ENCODE measurements at regions not wholly inside any gene's neighbourhood (a gene's known extent, or its start where the extent isn't known, plus 50 kb on each side); places are given as distances from the start of the nearest gene placed in this dataset.
A peak's percentile ranks its signal among the peaks of the same experiment; 100 is the strongest.

- ATAC-seq: peak; percentile 56
- TF ChIP-seq, protein P1, sequence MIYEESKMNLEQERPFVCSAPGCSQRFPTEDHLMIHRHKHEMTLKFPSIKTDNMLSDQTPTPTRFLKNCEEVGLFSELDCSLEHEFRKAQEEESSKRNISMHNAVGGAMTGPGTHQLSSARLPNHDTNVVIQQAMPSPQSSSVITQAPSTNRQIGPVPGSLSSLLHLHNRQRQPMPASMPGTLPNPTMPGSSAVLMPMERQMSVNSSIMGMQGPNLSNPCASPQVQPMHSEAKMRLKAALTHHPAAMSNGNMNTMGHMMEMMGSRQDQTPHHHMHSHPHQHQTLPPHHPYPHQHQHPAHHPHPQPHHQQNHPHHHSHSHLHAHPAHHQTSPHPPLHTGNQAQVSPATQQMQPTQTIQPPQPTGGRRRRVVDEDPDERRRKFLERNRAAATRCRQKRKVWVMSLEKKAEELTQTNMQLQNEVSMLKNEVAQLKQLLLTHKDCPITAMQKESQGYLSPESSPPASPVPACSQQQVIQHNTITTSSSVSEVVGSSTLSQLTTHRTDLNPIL (CRISPR knock-in tag; IDR thresholded peaks at IDR 0.05; ENCODE audit: low read depth): no peak
- TF ChIP-seq OSR1 (CRISPR knock-in tag; IDR thresholded peaks at IDR 0.05) (no peak), ZFP30 (CRISPR knock-in tag; IDR thresholded peaks at IDR 0.05) (no peak), TOX (CRISPR knock-in tag; IDR thresholded peaks at IDR 0.05; ENCODE audit: borderline replicate concordance) (0 out of 2 replicates have a peak, but pooled peaks have one; percentile 39), TSHZ2 (CRISPR knock-in tag; IDR thresholded peaks at IDR 0.05) (no peak), RARB (CRISPR knock-in tag; IDR thresholded peaks at IDR 0.05) (no peak), SNAI2 (CRISPR knock-in tag; IDR thresholded peaks at IDR 0.05) (no peak), PATZ1 (CRISPR knock-in tag; IDR thresholded peaks at IDR 0.05; ENCODE audit: borderline replicate concordance) (no peak), BACH2 (CRISPR knock-in tag; IDR thresholded peaks at IDR 0.05; ENCODE audit: borderline replicate concordance) (no peak), TCF4 (CRISPR knock-in tag; IDR thresholded peaks at IDR 0.05; ENCODE audit: borderline replicate concordance) (no peak), ISL1 (CRISPR knock-in tag; IDR thresholded peaks at IDR 0.05) (peak; percentile 57)
- TF ChIP-seq, protein P2, sequence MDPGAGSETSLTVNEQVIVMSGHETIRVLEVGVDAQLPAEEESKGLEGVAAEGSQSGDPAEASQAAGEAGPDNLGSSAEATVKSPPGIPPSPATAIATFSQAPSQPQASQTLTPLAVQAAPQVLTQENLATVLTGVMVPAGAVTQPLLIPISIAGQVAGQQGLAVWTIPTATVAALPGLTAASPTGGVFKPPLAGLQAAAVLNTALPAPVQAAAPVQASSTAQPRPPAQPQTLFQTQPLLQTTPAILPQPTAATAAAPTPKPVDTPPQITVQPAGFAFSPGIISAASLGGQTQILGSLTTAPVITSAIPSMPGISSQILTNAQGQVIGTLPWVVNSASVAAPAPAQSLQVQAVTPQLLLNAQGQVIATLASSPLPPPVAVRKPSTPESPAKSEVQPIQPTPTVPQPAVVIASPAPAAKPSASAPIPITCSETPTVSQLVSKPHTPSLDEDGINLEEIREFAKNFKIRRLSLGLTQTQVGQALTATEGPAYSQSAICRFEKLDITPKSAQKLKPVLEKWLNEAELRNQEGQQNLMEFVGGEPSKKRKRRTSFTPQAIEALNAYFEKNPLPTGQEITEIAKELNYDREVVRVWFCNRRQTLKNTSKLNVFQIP (CRISPR knock-in tag; IDR thresholded peaks at IDR 0.05; ENCODE audit: borderline replicate concordance, low read depth): no peak
- TF ChIP-seq, protein P3, sequence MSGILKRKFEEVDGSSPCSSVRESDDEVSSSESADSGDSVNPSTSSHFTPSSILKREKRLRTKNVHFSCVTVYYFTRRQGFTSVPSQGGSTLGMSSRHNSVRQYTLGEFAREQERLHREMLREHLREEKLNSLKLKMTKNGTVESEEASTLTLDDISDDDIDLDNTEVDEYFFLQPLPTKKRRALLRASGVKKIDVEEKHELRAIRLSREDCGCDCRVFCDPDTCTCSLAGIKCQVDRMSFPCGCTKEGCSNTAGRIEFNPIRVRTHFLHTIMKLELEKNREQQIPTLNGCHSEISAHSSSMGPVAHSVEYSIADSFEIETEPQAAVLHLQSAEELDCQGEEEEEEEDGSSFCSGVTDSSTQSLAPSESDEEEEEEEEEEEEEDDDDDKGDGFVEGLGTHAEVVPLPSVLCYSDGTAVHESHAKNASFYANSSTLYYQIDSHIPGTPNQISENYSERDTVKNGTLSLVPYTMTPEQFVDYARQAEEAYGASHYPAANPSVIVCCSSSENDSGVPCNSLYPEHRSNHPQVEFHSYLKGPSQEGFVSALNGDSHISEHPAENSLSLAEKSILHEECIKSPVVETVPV (CRISPR knock-in tag; IDR thresholded peaks at IDR 0.05): no peak
Measured at GRCh38 chr4:26105815-26106699, 192.0 kb downstream of the SMIM20 start.

GRCh38 chr4:26106776-26107175 lies 192.8 kb downstream of the SMIM20 start:
- no peak for ATAC-seq
- TF ChIP-seq ZNF565 (CRISPR knock-in tag; conservative IDR thresholded peaks at IDR 0.05; ENCODE audit: low read depth) (no peak), ZFP3 (CRISPR knock-in tag; IDR thresholded peaks at IDR 0.05) (no peak), ZFP30 (CRISPR knock-in tag; IDR thresholded peaks at IDR 0.05) (no peak), ARNTL (CRISPR knock-in tag; IDR thresholded peaks at IDR 0.05; ENCODE audit: borderline replicate concordance, low read depth) (no peak), TSHZ2 (CRISPR knock-in tag; IDR thresholded peaks at IDR 0.05) (no peak), PPARA (CRISPR knock-in tag; IDR thresholded peaks at IDR 0.05; ENCODE audit: borderline replicate concordance) (no peak), PATZ1 (CRISPR knock-in tag; IDR thresholded peaks at IDR 0.05; ENCODE audit: borderline replicate concordance) (no peak), GLIS3 (CRISPR knock-in tag; IDR thresholded peaks at IDR 0.05) (no peak), ESRRG (CRISPR knock-in tag; IDR thresholded peaks at IDR 0.05) (no peak), RARB (CRISPR knock-in tag; IDR thresholded peaks at IDR 0.05) (no peak), ZNF8 (CRISPR knock-in tag; IDR thresholded peaks at IDR 0.05) (no peak), ZC3H10 (CRISPR knock-in tag; IDR thresholded peaks at IDR 0.05) (no peak), ISL1 (CRISPR knock-in tag; IDR thresholded peaks at IDR 0.05) (no peak)
- TF ChIP-seq, protein P1 (CRISPR knock-in tag; IDR thresholded peaks at IDR 0.05; ENCODE audit: low read depth): no peak
